ENCODE measurements at regions not wholly inside any gene's neighbourhood (a gene's known extent, or its start where the extent isn't known, plus 50 kb on each side); places are given as distances from the start of the nearest gene placed in this dataset.
"Not testable (repeated sequence)": the region's sequence is repeated elsewhere in the genome, so short reads cannot be mapped to it uniquely, and the experiment has no call there.

- H3K4me1 ChIP-seq (replicated peaks in 1 of 2), result no peaks in the 10 kb centered on the region
- no peak overlapping the region for H3K4me3 ChIP-seq
- DNase-seq, result no peak
- H3K27me3 ChIP-seq, result no peaks in the 10 kb centered on the region
- H3K9me3 ChIP-seq (replicated peaks in 1 of 3), result peaks cover 0 to 5% (median 0%) of the 10 kb centered on the region in 3 donors
- no peaks in the 10 kb centered on the region for H3K36me3 ChIP-seq (replicated peaks in 1 of 2)
- WGBS, 4 donors, result 73 to 92% (median 79%) methylated on average over 3 to 4 of the region's 4 CpGs
- intact Hi-C loops (cut with DNase I), result no loop called here
- no peak overlapping the region for H3K27ac ChIP-seq
- TF ChIP-seq POLR2A (IDR thresholded peaks at IDR 0.05) (no peak), CTCF (IDR thresholded peaks at IDR 0.05) (no peak)
These were observed 214.5 kb upstream of the HES1 start for GRCh38 chr3:193921465-193921864.

- DNase-seq, result no peak
- no peak overlapping the region for H3K27ac ChIP-seq
- 81 to 85% (median 83%) methylated on average over 10 of the region's 10 CpGs for WGBS, 4 donors
- no peaks in the 10 kb centered on the region for H3K4me1 ChIP-seq (replicated peaks in 1 of 2)
- peaks cover 0 to 5% (median 0%) of the 10 kb centered on the region in 3 donors for H3K9me3 ChIP-seq (replicated peaks in 1 of 3)
- no peak overlapping the region for H3K4me3 ChIP-seq
- intact Hi-C loops (cut with DNase I), result no loop called here
- H3K36me3 ChIP-seq (replicated peaks in 1 of 2), result no peaks in the 10 kb centered on the region
- no peak for TF ChIP-seq CTCF (IDR thresholded peaks at IDR 0.05)
- no peak for TF ChIP-seq POLR2A (IDR thresholded peaks at IDR 0.05)
- no peaks in the 10 kb centered on the region for H3K27me3 ChIP-seq
These were observed 213.7 kb upstream of the HES1 start for GRCh38 chr3:193922034-193922774.

- intact Hi-C loops (cut with DNase I); H3K36me3 ChIP-seq (replicated peaks in 1 of 2); H3K4me1 ChIP-seq (replicated peaks in 1 of 2); H3K9me3 ChIP-seq (replicated peaks in 1 of 3); H3K27ac ChIP-seq; H3K27me3 ChIP-seq; H3K4me3 ChIP-seq; DNase-seq: not testable (repeated sequence)
These were observed 212.0 kb upstream of the HES1 start for GRCh38 chr3:193923958-193924357.

- DNase-seq; H3K27me3 ChIP-seq; intact Hi-C loops (cut with DNase I); H3K27ac ChIP-seq; H3K4me1 ChIP-seq (replicated peaks in 1 of 2); H3K4me3 ChIP-seq; H3K9me3 ChIP-seq (replicated peaks in 1 of 3); H3K36me3 ChIP-seq (replicated peaks in 1 of 2): not testable (repeated sequence)
- WGBS, 4 donors, result 80 to 100% (median 89%) methylated on average over 2 to 3 of the region's 3 CpGs
These were observed 209.9 kb upstream of the HES1 start for GRCh38 chr3:193926071-193926470.

GRCh38 chr3:193927413-193928206 is 208.3 kb upstream of the HES1 start:
- 86 to 94% (median 89%) methylated on average over 5 of the region's 5 CpGs for WGBS, 4 donors

More at GRCh38 chr3:193927413-193928206, 208.3 kb upstream of the HES1 start:
- H3K4me3 ChIP-seq; H3K36me3 ChIP-seq (replicated peaks in 1 of 2); H3K9me3 ChIP-seq (replicated peaks in 1 of 3); H3K4me1 ChIP-seq (replicated peaks in 1 of 2); H3K27ac ChIP-seq; intact Hi-C loops (cut with DNase I); H3K27me3 ChIP-seq; DNase-seq: not testable (repeated sequence)

Measured in adrenal gland (tissue), 9 donors.